ENCODE measurements at regions not wholly inside any gene's neighbourhood (a gene's known extent, or its start where the extent isn't known, plus 50 kb on each side); places are given as distances from the start of the nearest gene placed in this dataset.

DNA sequence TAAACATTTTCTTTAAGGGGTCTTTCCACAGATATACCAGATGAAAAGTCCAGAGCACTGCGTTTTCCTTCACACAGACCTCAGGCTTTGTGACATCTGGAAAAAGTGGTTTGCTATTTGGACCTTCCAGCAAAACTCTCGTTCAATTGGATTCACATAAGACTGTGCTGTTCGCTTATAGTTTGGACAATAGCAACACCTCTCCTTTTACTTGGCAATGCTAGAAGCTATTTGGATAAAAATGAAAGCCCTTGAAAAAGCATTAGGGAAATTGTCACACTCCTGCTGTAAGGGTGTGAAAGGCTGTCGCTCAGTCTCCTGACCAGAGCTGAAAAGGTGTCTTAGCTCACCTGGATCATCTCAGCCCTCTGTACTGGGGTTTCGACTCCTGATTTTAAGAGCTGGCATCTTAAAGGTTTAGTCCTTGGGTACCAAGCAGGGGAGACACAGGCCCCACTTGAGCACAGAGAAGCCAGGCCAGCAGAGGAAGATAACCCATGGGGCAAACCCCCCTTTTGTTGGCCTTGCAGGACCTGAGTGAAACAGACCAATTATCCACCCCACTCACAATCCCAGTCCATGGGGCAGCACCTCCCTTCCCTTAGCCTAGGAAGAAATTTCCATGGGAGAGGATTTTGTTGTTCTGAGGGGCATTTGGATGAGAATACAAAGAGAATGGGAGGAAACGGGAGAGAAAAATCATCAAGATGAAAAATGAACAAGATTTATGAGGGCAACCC, 257.6 kb downstream of the DLEU7 start:
- WGBS = 78% methylated on average over 6 of the region's 6 CpGs
- H3K4me1 ChIP-seq (replicated peaks) = no peaks in the 10 kb centered on the region
- intact Hi-C loops (cut with DNase I) = no loop called here
- no peaks in the 10 kb centered on the region for H3K27me3 ChIP-seq (replicated peaks; ENCODE audit: insufficient read depth)
- no peaks in the 10 kb centered on the region for H3K36me3 ChIP-seq
- no peak overlapping the region for H3K4me3 ChIP-seq
- H3K27ac ChIP-seq = no peak overlapping the region
- H3K9me3 ChIP-seq = no peaks in the 10 kb centered on the region
- DNase-seq (ENCODE audit: low spot score) = no peak
- TF ChIP-seq, protein P1, sequence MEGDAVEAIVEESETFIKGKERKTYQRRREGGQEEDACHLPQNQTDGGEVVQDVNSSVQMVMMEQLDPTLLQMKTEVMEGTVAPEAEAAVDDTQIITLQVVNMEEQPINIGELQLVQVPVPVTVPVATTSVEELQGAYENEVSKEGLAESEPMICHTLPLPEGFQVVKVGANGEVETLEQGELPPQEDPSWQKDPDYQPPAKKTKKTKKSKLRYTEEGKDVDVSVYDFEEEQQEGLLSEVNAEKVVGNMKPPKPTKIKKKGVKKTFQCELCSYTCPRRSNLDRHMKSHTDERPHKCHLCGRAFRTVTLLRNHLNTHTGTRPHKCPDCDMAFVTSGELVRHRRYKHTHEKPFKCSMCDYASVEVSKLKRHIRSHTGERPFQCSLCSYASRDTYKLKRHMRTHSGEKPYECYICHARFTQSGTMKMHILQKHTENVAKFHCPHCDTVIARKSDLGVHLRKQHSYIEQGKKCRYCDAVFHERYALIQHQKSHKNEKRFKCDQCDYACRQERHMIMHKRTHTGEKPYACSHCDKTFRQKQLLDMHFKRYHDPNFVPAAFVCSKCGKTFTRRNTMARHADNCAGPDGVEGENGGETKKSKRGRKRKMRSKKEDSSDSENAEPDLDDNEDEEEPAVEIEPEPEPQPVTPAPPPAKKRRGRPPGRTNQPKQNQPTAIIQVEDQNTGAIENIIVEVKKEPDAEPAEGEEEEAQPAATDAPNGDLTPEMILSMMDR (IDR thresholded peaks at IDR 0.05) = no peak
- TF ChIP-seq POLR2AphosphoS5 (IDR thresholded peaks at IDR 0.05) (no peak), POLR2A (IDR thresholded peaks at IDR 0.05) (no peak)

DNA sequence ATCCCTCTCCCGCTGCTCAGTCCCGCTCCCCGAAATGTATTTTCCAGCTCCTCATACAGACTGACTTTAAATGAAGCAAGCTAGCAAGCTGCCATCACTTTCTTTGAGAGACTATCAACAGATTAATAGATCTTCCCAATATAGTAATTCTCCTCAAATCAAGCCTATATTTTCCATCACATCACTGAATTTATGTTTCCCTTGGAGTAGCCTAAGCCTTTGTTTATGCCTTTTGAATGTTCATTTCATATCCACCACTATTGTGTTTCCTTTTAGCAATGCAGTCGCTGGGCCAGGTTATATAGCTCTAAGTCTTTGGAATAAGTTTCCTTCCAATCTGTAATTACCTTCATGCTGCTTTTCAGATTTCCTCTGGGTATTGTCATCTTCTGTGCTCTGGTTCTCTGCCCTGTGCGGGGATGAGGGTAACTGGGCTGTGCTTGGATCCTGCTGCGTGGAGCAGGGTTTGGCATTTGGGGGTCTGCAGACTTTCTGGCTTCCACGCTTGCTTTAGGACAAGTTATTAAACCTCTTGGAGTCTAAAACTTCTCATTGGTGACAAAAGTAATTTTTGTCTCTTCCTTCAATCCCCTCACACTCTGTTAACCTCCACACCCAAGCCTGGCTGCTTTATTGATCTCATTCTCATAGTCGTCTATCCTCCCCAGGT, 256.9 kb downstream of the DLEU7 start:
- H3K4me1 ChIP-seq (replicated peaks) = no peaks in the 10 kb centered on the region
- H3K27me3 ChIP-seq (replicated peaks; ENCODE audit: insufficient read depth) = no peaks in the 10 kb centered on the region
- 91% methylated on average over 8 of the region's 8 CpGs for WGBS
- no peak overlapping the region for H3K27ac ChIP-seq
- TF ChIP-seq POLR2AphosphoS5 (IDR thresholded peaks at IDR 0.05) = no peak
- TF ChIP-seq, protein P1 (IDR thresholded peaks at IDR 0.05) = no peak
- no peak for TF ChIP-seq POLR2A (IDR thresholded peaks at IDR 0.05)
- intact Hi-C loops (cut with DNase I) = no loop called here
- H3K4me3 ChIP-seq = no peak overlapping the region
- DNase-seq (ENCODE audit: low spot score) = no peak
- no peaks in the 10 kb centered on the region for H3K9me3 ChIP-seq
- H3K36me3 ChIP-seq = no peaks in the 10 kb centered on the region

DNA sequence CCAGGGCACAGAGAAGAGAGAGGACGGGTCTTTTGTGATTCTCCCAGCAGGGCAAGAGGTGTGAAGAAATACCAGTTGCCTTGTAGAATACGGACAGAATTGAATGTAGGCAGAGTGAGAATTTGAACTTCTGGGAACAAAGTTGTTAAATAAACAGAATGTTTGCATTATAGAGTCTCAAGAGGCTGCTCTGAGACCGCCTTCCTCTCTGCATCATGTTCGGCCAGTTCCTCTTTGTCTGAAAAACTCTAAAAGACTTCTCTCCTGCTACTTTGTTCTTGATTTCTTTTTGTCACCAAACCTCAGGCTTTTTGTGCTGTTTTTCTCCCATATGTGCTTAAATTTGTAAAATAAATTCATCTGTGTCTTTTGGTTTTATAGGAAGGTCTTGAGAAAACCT, 256.4 kb downstream of the DLEU7 start:
- Histone ChIP-seq H3K27ac (no peak overlapping the region), H3K36me3 (no peaks in the 10 kb centered on the region), H3K4me1 (replicated peaks) (no peaks in the 10 kb centered on the region), H3K27me3 (replicated peaks; ENCODE audit: insufficient read depth) (no peaks in the 10 kb centered on the region), H3K9me3 (no peaks in the 10 kb centered on the region), H3K4me3 (no peak overlapping the region)
- 90% methylated on average over 4 of the region's 4 CpGs for WGBS
- TF ChIP-seq, protein P1 (IDR thresholded peaks at IDR 0.05) = no peak
- TF ChIP-seq POLR2AphosphoS5 (IDR thresholded peaks at IDR 0.05) (no peak), POLR2A (IDR thresholded peaks at IDR 0.05) (no peak)
- intact Hi-C loops (cut with DNase I) = no loop called here
- no peak for DNase-seq (ENCODE audit: low spot score)

DNA sequence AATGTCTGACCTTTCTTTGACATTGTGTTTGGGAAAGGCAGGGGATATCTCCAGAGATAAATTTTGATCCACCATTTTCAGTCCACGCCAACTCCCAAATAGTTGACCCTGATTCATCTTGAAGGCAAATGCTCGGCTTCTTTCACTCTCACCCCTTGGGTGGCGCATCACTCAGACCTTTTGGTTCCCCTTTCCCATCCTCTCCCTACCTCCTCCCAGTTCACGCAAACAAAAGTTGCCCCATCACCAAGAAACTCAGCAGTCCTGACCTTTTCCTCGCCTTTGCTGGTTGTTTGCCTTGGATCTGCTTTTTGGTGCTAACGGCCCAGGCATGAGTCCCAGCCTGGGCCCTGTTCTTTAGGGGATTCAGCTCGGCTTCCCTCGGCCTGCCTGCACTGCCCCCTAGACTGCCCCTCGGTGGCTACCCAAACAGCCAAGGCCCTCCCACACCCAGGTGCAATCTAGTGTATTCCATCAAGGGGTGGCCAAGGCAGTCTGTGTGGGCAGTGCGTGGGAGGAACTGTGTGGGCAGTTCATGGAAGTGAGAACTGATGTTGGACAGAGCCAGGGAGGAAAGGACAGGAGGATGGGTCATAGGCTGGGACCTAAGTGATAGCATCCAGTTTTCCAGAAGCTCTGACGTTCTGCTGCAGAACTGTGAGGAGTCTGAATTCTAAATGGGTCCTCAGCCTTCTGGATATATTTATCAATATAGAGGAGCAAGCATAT, 255.7 kb downstream of the DLEU7 start:
- TF ChIP-seq, protein P1 (IDR thresholded peaks at IDR 0.05) = no peak
- TF ChIP-seq POLR2AphosphoS5 (IDR thresholded peaks at IDR 0.05) (no peak), POLR2A (IDR thresholded peaks at IDR 0.05) (no peak)
- WGBS = 89% methylated on average over 11 of the region's 11 CpGs

More for the DNA sequence above, 255.7 kb downstream of the DLEU7 start:
- Histone ChIP-seq H3K4me1 (replicated peaks) (no peaks in the 10 kb centered on the region), H3K36me3 (no peaks in the 10 kb centered on the region), H3K4me3 (no peak overlapping the region), H3K27me3 (replicated peaks; ENCODE audit: insufficient read depth) (no peaks in the 10 kb centered on the region), H3K27ac (no peak overlapping the region), H3K9me3 (no peaks in the 10 kb centered on the region)
- intact Hi-C loops (cut with DNase I) = no loop called here
- DNase-seq (ENCODE audit: low spot score) = no peak

Measured in prostate gland (tissue), 2 donors.